ENCODE measurements at regions not wholly inside any gene's neighbourhood (a gene's known extent, or its start where the extent isn't known, plus 50 kb on each side); places are given as distances from the start of the nearest gene placed in this dataset.
"Not testable (repeated sequence)": the region's sequence is repeated elsewhere in the genome, so short reads cannot be mapped to it uniquely, and the experiment has no call there.

DNA sequence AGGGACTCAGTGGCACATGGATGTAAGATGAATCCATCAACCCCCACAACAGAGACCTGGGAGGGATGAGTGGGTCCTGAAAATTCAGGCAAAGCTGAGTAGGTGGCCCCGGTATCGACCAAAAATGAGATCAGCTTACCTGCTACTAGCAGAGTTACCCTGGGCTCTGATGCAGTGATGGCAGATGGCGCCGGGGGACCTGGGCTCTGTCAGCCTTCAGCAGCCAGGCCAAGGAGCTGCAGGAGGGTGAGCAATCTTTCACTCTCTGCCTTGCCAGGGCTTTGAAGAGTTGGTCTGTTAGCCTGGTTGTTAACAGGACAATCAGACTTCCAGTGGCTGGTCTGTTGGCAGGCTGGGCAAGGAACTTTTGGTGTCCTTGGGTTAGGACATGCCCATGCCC lies 1054.8 kb downstream of the SI start:
- no peak overlapping the region for H3K4me3 ChIP-seq (ENCODE audit: low read length)
- no peak for TF ChIP-seq EZH2phosphoT487 (IDR thresholded peaks at IDR 0.05; ENCODE audit: borderline replicate concordance, low read length)
- no peaks in the 10 kb centered on the region for H3K9me3 ChIP-seq (ENCODE audit: control insufficient read depth, insufficient read depth, low read length)
- H3K79me2 ChIP-seq (ENCODE audit: control insufficient read depth, low read length) = no peaks in the 10 kb centered on the region
- no peaks in the 10 kb centered on the region for H3K27me3 ChIP-seq (ENCODE audit: control insufficient read depth, low read length)
- H3K36me3 ChIP-seq (ENCODE audit: control insufficient read depth, low read length) = no peaks in the 10 kb centered on the region
- no peaks in the 10 kb centered on the region for H4K20me1 ChIP-seq (ENCODE audit: control insufficient read depth, insufficient read depth, low read depth, low read length)
- no peaks in the 10 kb centered on the region for H3K4me1 ChIP-seq (ENCODE audit: control insufficient read depth, low read length)
- H3K4me2 ChIP-seq (ENCODE audit: low read length) = no peak overlapping the region
- H3K9me2 ChIP-seq (replicated peaks; ENCODE audit: control insufficient read depth, low read length) = no peaks in the 10 kb centered on the region
- H3K27ac ChIP-seq (ENCODE audit: low read depth, low read length) = no peak overlapping the region
- no peaks in the 10 kb centered on the region for H3F3A ChIP-seq (ENCODE audit: control insufficient read depth, insufficient read depth)

DNA sequence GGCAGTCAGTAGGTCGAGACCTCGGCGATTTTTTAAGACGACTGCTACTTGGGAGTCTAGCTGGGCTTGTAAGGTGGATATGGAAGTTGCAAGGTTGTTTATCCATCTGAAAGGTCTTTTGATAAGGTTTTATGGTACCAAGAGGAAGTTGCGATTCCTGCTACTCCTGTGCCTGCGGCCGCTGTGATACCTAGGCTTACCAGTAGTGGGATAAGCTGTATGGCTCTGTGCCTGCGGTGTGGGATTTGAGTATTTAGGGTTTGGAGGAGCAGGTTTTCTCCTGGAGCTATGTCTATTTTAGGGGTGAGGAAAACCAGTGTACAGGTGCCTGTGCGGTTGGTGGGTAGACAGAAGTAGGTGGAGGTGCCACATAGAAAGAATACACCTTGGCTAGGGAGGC lies 1059.8 kb downstream of the SI start:
- Histone ChIP-seq H4K20me1 (ENCODE audit: control insufficient read depth, insufficient read depth, low read depth, low read length) (no peaks in the 10 kb centered on the region), H3K79me2 (ENCODE audit: control insufficient read depth, low read length) (no peaks in the 10 kb centered on the region), H3K27me3 (ENCODE audit: control insufficient read depth, low read length) (no peaks in the 10 kb centered on the region), H3K27ac (ENCODE audit: low read depth, low read length) (no peak overlapping the region), H3K4me3 (ENCODE audit: low read length) (no peak overlapping the region), H3K4me2 (ENCODE audit: low read length) (no peak overlapping the region), H3K4me1 (ENCODE audit: control insufficient read depth, low read length) (no peaks in the 10 kb centered on the region), H3K9me3 (ENCODE audit: control insufficient read depth, insufficient read depth, low read length) (no peaks in the 10 kb centered on the region), H3F3A (ENCODE audit: control insufficient read depth, insufficient read depth) (no peaks in the 10 kb centered on the region), H3K36me3 (ENCODE audit: control insufficient read depth, low read length) (no peaks in the 10 kb centered on the region), H3K9me2 (replicated peaks; ENCODE audit: control insufficient read depth, low read length) (no peaks in the 10 kb centered on the region)
- TF ChIP-seq EZH2phosphoT487 (IDR thresholded peaks at IDR 0.05; ENCODE audit: borderline replicate concordance, low read length) = no peak
- TF ChIP-seq, protein P1, sequence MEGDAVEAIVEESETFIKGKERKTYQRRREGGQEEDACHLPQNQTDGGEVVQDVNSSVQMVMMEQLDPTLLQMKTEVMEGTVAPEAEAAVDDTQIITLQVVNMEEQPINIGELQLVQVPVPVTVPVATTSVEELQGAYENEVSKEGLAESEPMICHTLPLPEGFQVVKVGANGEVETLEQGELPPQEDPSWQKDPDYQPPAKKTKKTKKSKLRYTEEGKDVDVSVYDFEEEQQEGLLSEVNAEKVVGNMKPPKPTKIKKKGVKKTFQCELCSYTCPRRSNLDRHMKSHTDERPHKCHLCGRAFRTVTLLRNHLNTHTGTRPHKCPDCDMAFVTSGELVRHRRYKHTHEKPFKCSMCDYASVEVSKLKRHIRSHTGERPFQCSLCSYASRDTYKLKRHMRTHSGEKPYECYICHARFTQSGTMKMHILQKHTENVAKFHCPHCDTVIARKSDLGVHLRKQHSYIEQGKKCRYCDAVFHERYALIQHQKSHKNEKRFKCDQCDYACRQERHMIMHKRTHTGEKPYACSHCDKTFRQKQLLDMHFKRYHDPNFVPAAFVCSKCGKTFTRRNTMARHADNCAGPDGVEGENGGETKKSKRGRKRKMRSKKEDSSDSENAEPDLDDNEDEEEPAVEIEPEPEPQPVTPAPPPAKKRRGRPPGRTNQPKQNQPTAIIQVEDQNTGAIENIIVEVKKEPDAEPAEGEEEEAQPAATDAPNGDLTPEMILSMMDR (IDR thresholded peaks at IDR 0.05; ENCODE audit: low read depth, low read length, poor library complexity, severe bottlenecking) = no peak

GRCh38 chr3:164007765-164008164 lies 1070.5 kb downstream of the SI start:
- no peak overlapping the region for H3K4me3 ChIP-seq (ENCODE audit: low read length)
- H3K9me3 ChIP-seq (ENCODE audit: control insufficient read depth, insufficient read depth, low read length) = no peaks in the 10 kb centered on the region
- H3F3A ChIP-seq (ENCODE audit: control insufficient read depth, insufficient read depth) = no peaks in the 10 kb centered on the region
- no peaks in the 10 kb centered on the region for H3K27me3 ChIP-seq (ENCODE audit: control insufficient read depth, low read length)
- H3K79me2 ChIP-seq (ENCODE audit: control insufficient read depth, low read length) = no peaks in the 10 kb centered on the region
- H3K36me3 ChIP-seq (ENCODE audit: control insufficient read depth, low read length) = no peaks in the 10 kb centered on the region
- no peak overlapping the region for H3K27ac ChIP-seq (ENCODE audit: low read depth, low read length)
- no peak overlapping the region for H3K4me2 ChIP-seq (ENCODE audit: low read length)
- H3K9me2 ChIP-seq (replicated peaks; ENCODE audit: control insufficient read depth, low read length) = no peaks in the 10 kb centered on the region
- TF ChIP-seq, protein P1 (IDR thresholded peaks at IDR 0.05; ENCODE audit: low read depth, low read length, poor library complexity, severe bottlenecking) = no peak
- no peak for TF ChIP-seq EZH2phosphoT487 (IDR thresholded peaks at IDR 0.05; ENCODE audit: borderline replicate concordance, low read length)
- no peaks in the 10 kb centered on the region for H4K20me1 ChIP-seq (ENCODE audit: control insufficient read depth, insufficient read depth, low read depth, low read length)
- no peaks in the 10 kb centered on the region for H3K4me1 ChIP-seq (ENCODE audit: control insufficient read depth, low read length)

- H3K4me2 ChIP-seq (ENCODE audit: low read length) = no peak overlapping the region
- H3K9me3 ChIP-seq (ENCODE audit: control insufficient read depth, insufficient read depth, low read length) = no peaks in the 10 kb centered on the region; the same call in 1 of the 2 replicates
- no peak overlapping the region for H3K27ac ChIP-seq (ENCODE audit: low read depth, low read length)
- no peaks in the 10 kb centered on the region for H3K36me3 ChIP-seq (ENCODE audit: control insufficient read depth, low read length)
- H3F3A ChIP-seq (ENCODE audit: control insufficient read depth, insufficient read depth) = no peaks in the 10 kb centered on the region
- H3K9me2 ChIP-seq (replicated peaks; ENCODE audit: control insufficient read depth, low read length) = no peaks in the 10 kb centered on the region
- TF ChIP-seq EZH2phosphoT487 (IDR thresholded peaks at IDR 0.05; ENCODE audit: borderline replicate concordance, low read length) = no peak
- TF ChIP-seq, protein P1 (IDR thresholded peaks at IDR 0.05; ENCODE audit: low read depth, low read length, poor library complexity, severe bottlenecking) = no peak
- H3K27me3 ChIP-seq (ENCODE audit: control insufficient read depth, low read length) = no peaks in the 10 kb centered on the region
- H3K79me2 ChIP-seq (ENCODE audit: control insufficient read depth, low read length) = no peaks in the 10 kb centered on the region
- no peak overlapping the region for H3K4me3 ChIP-seq (ENCODE audit: low read length)
- H4K20me1 ChIP-seq (ENCODE audit: control insufficient read depth, insufficient read depth, low read depth, low read length) = no peaks in the 10 kb centered on the region
- H3K4me1 ChIP-seq (ENCODE audit: control insufficient read depth, low read length) = no peaks in the 10 kb centered on the region
Observed at GRCh38 chr3:164004205-164004604, 1074.1 kb downstream of the SI start.

- H3K27me3 ChIP-seq (ENCODE audit: control insufficient read depth, low read length); H3K4me2 ChIP-seq (ENCODE audit: low read length); H3K36me3 ChIP-seq (ENCODE audit: control insufficient read depth, low read length); H3F3A ChIP-seq (ENCODE audit: control insufficient read depth, insufficient read depth); H3K79me2 ChIP-seq (ENCODE audit: control insufficient read depth, low read length); H3K9me3 ChIP-seq (ENCODE audit: control insufficient read depth, insufficient read depth, low read length); H4K20me1 ChIP-seq (ENCODE audit: control insufficient read depth, insufficient read depth, low read depth, low read length); H3K9me2 ChIP-seq (replicated peaks; ENCODE audit: control insufficient read depth, low read length); H3K4me3 ChIP-seq (ENCODE audit: low read length); H3K27ac ChIP-seq (ENCODE audit: low read depth, low read length); H3K4me1 ChIP-seq (ENCODE audit: control insufficient read depth, low read length): not testable (repeated sequence)
Observed at GRCh38 chr3:164003016-164003415, 1075.3 kb downstream of the SI start.

Data from DOHH2 (cell line).